HG03520 (cell line): ENCODE measurements at regions not wholly inside any gene's neighbourhood (a gene's known extent, or its start where the extent isn't known, plus 50 kb on each side); places are given as distances from the start of the nearest gene placed in this dataset.

Source experiments
- ATAC-seq: cut with Tn5 transposase; IDR thresholded peaks from one replicate; pipeline ENCODE4 v1.9.1; 2021; ENCODE audit warnings: mild to moderate bottlenecking, moderate library complexity; ENCODE audit not compliant: unreplicated experiment

- ATAC-seq = no peak
Observed at GRCh38 chr21:28110074-28110473, 882.6 kb downstream of the LTN1 start.

- ATAC-seq = no peak
Observed at GRCh38 chr21:28106370-28106890, 886.2 kb downstream of the LTN1 start.

DNA sequence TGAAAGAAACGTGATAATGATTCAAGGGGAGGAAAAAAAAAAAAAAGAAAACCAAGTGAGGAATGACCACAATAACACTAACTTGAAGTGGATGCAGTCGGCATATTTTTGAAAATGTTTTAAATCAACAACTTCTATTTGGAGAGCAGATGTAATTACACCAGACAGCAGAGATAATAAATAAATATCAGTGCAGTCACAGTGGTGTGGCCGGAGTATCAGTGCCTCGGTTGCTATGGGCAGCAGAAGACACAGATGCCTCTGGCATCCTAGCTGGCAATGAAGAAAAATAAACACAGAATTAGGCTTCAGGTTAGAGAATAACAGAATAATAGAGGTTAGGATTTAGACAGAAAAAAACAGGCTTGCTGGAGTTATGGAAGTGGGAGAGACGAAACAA is 888.3 kb downstream of the LTN1 start:
- ATAC-seq = no peak

GRCh38 chr21:28100366-28100765 is 892.3 kb downstream of the LTN1 start:
- no peak for ATAC-seq

DNA sequence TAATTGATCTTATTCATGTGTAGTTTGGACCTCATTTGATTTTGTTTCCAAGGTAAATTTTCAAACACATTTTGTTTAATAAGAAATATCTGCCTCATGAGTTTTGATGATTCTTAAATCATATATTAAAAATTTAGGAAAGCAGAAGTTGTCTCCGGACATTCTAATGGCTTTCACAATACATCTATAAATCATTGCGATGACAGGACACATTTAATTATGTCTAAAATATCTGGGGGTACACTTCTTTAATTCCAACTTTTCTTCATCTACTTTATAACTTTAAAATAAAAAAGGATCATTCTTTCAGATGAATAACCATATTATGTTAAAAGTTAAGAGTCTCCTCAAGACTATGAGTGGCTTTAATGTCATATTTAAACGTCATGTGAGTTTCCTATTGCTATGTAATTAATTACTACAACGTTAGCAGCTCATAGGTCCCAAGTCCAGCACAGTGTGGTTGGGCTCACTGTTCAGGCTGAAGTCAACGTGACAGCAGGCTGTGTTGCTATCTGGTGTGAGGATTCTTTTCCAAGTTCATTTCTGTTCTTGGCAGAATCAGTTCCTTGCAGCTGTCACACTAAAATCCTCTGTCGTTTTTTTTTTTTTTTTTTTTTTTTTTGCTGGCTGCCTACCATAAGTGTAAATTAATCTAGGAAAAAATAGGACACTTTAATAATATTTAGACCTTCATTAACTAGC is 893.5 kb downstream of the LTN1 start:
- no peak for ATAC-seq

DNA sequence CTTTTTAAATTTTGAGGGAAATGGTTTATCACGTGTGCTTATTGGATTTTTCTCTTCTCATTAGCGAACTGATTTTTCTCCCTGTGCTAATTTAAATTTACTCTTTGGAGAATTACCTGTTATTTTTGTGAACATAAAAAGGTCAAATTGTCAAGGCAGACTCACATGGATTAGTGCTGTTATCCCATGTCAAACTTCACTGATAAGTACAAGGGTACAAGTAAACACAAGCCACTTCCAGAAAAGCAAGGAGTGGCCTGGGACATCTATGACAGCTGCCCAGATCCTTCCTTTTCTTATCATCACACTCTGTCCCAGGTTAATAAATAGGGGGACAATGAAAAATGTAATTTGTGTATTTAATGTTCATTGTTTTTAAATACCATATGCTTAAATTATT is 901.2 kb downstream of the LTN1 start:
- no peak for ATAC-seq

DNA sequence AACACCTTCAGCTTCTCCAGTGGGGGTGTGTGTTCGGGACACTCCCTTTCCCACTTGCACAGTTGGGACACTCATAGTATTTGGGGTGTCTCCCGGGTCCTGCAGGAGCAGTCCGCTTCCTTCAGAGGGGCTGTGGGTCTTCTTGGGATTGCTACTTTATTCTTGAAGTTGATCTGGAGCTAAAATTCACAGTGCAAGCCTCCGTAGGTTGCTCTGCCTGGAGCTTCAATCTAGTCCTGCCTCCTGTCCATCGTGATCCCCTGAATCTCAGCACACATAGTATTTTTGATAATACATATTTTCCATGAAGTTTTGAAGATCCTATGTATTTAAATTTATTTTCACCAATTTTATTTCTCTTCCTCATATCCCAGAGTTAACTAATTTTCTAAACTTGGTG is 902.1 kb downstream of the LTN1 start:
- ATAC-seq = no peak

GRCh38 chr21:28089599-28090441 is 902.9 kb downstream of the LTN1 start:
- no peak for ATAC-seq

DNA sequence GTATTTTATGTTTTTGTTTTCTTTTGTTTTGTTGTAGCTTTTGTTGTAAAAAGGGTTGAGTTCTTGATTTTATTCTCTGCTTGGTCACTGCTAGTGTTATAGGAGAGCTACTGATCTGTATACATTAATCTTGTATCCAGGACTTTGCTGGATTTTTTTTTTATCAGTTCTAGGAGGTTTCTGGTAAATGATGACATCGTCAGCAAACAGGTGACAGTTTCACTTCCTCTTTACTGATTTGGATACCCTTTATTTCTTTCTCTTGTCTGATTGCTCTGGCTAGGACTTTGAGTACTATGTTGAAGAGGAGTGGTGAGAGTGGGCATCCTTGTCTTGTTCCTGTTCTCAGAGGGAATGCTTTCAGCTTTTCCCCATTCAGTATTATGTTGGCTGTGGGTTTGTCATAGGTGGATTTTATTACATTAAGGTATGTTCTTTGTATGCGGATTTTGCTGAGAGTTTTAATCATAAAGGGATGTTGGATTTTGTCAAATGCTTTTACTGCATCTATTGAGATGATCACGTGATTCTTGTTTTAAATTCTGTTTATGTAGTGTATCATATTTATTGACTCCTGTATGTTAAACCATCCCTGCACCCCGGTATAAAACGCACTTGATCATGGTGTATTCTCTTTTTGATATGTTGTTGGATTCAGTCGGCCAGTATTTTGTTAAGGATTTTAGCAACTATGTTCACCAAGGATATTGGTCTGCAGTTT is 905.7 kb downstream of the LTN1 start:
- no peak for ATAC-seq

DNA sequence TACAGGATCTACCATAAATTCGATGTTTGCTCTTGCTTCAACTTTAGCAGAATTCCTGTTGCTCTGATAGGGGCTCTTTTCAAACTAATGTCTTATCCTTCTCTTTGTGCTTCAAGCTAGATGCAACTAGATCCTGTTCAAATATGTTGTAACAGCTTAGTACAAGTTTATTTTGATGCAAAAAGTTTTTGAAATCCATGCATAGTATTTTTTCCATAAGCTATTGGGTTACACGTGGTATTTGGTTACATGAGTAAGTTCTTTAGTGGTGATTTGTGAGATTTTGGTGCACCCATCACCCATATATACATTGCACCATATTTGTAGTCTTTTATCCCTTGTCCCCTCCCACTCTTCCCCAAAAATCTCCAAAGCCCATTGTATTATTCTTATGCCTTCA is 907.7 kb downstream of the LTN1 start:
- no peak for ATAC-seq

DNA sequence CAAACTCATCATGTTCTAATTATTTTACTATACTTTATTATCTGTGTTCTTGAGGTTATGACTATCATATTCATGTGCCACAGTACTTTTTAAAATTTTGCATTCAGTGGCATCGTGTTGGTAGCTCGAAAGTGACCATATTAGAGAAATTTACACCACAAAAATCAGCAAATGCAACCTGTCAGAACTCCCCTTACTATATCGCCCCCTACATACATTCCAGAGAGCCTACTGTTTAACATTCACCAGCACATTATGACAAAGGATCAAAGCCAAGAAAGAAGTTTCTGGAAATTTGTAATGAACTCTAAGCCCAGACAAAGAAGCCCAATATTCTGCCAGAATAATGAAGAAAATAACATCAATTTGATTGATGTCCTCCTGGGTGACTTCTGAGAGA is 909.3 kb downstream of the LTN1 start:
- no peak for ATAC-seq

- no peak for ATAC-seq
Observed at GRCh38 chr21:28078126-28078525, 914.6 kb downstream of the LTN1 start.

DNA sequence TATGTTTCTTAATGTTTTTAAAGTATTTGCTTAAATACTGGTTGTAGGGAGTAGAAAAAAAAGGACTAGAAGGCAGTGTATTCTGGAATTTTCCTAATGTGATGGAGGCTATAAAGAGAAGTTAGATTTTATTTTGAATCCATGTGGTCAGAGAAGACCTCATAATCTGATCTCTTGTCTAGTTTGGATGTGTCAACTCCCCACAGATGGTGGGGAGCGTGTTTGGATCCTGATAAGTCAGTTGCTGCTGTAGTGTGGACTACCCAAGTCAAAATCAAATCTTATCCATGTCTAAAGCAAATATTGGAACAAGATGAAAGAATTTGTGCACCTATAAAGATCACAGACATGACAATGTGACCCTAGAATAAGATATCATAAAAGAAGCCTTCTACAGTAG is 918.0 kb downstream of the LTN1 start:
- ATAC-seq = no peak

DNA sequence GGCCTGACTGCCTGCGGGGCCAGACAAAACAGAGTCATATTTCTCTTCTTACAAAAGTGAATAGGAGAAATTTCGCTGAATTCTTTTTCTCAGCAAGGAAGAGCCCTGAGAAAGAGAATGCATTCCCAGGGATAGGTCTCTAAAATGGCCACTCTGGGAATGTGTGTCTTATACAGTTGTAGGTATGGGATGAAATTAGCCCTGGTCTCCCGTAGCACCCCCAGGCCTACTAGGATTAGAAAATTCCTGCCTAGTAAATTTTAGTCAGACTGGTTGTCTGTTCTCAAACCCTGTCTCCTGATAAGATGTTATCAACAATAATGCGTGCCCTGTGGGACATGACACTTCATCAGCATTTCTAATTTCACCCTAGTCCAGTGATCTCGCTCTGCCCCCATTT is 920.1 kb downstream of the LTN1 start:
- ATAC-seq = no peak

GRCh38 chr21:28069450-28069923 is 923.2 kb downstream of the LTN1 start:
- ATAC-seq = no peak

DNA sequence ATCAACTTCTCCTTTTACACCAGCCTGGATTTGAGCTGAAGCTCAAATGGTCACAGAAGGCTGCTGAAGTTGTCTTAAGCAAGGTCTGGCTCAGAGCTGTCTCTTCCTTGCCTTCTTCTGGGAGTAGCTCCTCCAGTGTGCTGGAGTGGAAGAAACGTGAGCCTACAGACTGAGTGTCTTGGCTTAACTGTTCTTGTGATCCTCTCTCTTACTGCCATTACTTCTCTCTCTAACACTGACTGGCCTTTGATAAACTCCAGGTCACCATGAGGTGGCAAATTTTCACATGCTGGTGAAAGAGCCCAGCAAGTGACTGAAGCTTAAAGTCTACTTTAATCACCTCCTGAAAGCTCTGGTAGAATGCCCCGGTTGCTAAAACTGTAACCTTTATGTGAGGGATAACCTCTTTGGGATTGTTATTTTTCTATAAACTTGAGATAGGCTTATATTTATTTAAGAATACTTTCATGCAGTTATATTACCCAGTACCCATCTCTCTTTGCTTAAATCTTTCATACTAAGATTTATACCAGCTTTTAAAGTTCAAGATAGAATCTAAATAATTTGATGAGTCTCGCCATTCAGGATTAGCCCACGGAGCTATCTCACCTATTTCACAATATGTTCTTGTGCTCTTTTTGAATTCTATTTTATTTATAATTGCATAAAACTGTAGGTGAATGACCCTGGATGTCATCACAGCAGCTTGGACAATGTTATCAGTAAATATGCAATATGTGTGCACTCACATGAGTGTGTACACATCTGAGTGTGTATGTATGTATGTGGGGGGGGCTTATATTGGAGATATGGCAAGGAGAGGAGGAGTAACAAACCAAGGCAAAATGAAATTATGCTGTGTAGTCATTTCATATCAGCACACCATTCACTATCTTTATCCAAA is 924.0 kb downstream of the LTN1 start:
- ATAC-seq = no peak

GRCh38 chr21:28066596-28067387 is 925.9 kb downstream of the LTN1 start:
- ATAC-seq = no peak

- no peak for ATAC-seq
Observed at GRCh38 chr21:28066076-28066475, 926.6 kb downstream of the LTN1 start.
